B cell (primary cell): ENCODE measurements at regions not wholly inside any gene's neighbourhood (a gene's known extent, or its start where the extent isn't known, plus 50 kb on each side); places are given as distances from the start of the nearest gene placed in this dataset.

ENCODE experiments used
- EZH2 ChIP-seq: IDR thresholded peaks from 2 replicates; pipeline ENCODE4 v1.6.1; 2012; ENCODE audit warnings: borderline replicate concordance, low read depth, mild to moderate bottlenecking, moderate library complexity, low read length; ENCODE audit not compliant: insufficient read depth, poor library complexity, severe bottlenecking
- TF ChIP-seq, protein P1 (sequence below): fragments of 200-600 bp; IDR thresholded peaks from one replicate; pipeline ENCODE4 v1.8.0; 2022; ENCODE audit warnings: antibody characterized with exemption, mild to moderate bottlenecking

DNA sequence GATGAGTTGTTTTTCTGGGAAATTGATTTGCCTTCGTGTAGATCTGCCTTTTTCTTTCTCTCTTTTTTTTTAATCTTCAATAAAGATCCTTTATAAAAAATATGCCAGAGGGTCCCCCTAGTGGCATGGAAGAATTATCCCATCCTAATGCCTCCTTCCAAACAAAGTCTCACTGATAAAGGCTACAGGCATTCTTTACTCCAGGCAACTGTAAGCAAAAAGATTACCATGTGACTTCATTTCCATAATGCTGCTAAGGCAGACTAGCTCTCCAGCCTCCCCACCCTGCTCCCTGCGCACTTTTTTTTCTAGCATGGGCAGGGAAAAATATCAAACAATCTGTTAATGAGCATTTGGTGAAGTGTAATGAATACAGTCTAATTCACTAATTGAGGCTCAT is 220.2 kb upstream of the CDH8 start:
- TF ChIP-seq, protein P1, sequence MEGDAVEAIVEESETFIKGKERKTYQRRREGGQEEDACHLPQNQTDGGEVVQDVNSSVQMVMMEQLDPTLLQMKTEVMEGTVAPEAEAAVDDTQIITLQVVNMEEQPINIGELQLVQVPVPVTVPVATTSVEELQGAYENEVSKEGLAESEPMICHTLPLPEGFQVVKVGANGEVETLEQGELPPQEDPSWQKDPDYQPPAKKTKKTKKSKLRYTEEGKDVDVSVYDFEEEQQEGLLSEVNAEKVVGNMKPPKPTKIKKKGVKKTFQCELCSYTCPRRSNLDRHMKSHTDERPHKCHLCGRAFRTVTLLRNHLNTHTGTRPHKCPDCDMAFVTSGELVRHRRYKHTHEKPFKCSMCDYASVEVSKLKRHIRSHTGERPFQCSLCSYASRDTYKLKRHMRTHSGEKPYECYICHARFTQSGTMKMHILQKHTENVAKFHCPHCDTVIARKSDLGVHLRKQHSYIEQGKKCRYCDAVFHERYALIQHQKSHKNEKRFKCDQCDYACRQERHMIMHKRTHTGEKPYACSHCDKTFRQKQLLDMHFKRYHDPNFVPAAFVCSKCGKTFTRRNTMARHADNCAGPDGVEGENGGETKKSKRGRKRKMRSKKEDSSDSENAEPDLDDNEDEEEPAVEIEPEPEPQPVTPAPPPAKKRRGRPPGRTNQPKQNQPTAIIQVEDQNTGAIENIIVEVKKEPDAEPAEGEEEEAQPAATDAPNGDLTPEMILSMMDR = no peak
- TF ChIP-seq EZH2 = no peak
